Ishikawa (cell line): ENCODE measurements at regions not wholly inside any gene's neighbourhood (a gene's known extent, or its start where the extent isn't known, plus 50 kb on each side); places are given as distances from the start of the nearest gene placed in this dataset.

ENCODE experiments used
- CEBPB ChIP-seq: IDR thresholded peaks from 2 replicates; pipeline ENCODE4 v1.6.1; 2012
- CREB1 ChIP-seq: IDR thresholded peaks from 2 replicates; pipeline ENCODE4 v1.6.1; 2012; ENCODE audit warnings: low read depth
- EGR1 ChIP-seq: IDR thresholded peaks from 2 replicates; pipeline ENCODE4 v1.6.1; 2012
- EP300 ChIP-seq: IDR thresholded peaks from 2 replicates; pipeline ENCODE4 v1.6.1; 2012; ENCODE audit warnings: borderline replicate concordance
- FOXM1 ChIP-seq: IDR thresholded peaks from 2 replicates; pipeline ENCODE4 v1.6.1; 2012; ENCODE audit warnings: low read depth, borderline replicate concordance
- MAX ChIP-seq: IDR thresholded peaks from 2 replicates; pipeline ENCODE4 v1.6.1; 2012
- NFIC ChIP-seq: IDR thresholded peaks from 2 replicates; pipeline ENCODE4 v1.6.1; 2012
- RAD21 ChIP-seq: IDR thresholded peaks from 2 replicates; pipeline ENCODE4 v1.6.1; 2012; ENCODE audit warnings: low read depth
- REST ChIP-seq: IDR thresholded peaks from 2 replicates; pipeline ENCODE4 v1.6.1; 2012; ENCODE audit warnings: low read depth, mild to moderate bottlenecking
- TAF1 ChIP-seq: IDR thresholded peaks from 2 replicates; pipeline ENCODE4 v1.6.1; 2012; ENCODE audit warnings: low read depth, mild to moderate bottlenecking
- TCF12 ChIP-seq: IDR thresholded peaks from 2 replicates; pipeline ENCODE4 v1.6.1; 2012; ENCODE audit warnings: low read depth
- TEAD4 ChIP-seq: IDR thresholded peaks from 2 replicates; pipeline ENCODE4 v1.6.1; 2012
- USF1 ChIP-seq: IDR thresholded peaks from 2 replicates; pipeline ENCODE4 v1.6.1; 2012
- YY1 ChIP-seq: IDR thresholded peaks from 2 replicates; pipeline ENCODE4 v1.6.1; 2012; ENCODE audit warnings: low read depth
- ZBTB7A ChIP-seq: IDR thresholded peaks from 2 replicates; pipeline ENCODE4 v1.6.1; 2012; ENCODE audit warnings: low read depth

GRCh38 chr18:27428120-27428519, 243.0 kb upstream of the CHST9 start:
- TF ChIP-seq MAX (no peak), USF1 (no peak), CEBPB (no peak), FOXM1 (no peak), EGR1 (no peak), NFIC (no peak), TAF1 (no peak), CREB1 (no peak), EP300 (no peak)

DNA sequence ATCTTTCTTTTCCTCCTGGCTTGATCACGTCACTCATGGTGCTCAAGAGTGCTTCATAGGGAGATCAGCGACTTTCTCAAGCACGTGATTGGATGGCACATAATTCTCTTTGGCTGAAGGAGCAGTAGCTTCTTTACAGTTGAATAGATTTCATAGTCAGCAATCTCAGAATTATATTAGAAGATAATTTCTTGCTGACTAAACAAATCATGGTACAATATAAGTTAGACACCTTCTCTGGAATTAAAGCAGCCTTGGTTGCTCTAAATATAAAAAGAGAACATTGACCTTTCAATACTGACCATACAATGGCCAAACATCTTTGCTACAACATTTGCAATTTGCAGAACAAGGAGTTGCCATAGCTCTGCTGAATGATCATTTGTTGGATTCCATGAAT, 238.5 kb upstream of the CHST9 start:
- TF ChIP-seq YY1: no peak
- TF ChIP-seq EP300: no peak
- TF ChIP-seq FOXM1: no peak
- no peak for TF ChIP-seq NFIC
- TF ChIP-seq CEBPB: no peak
- TF ChIP-seq RAD21: no peak
- no peak for TF ChIP-seq MAX
- TF ChIP-seq CREB1: no peak
- no peak for TF ChIP-seq TCF12
- no peak for TF ChIP-seq TAF1
- TF ChIP-seq ZBTB7A: no peak

DNA sequence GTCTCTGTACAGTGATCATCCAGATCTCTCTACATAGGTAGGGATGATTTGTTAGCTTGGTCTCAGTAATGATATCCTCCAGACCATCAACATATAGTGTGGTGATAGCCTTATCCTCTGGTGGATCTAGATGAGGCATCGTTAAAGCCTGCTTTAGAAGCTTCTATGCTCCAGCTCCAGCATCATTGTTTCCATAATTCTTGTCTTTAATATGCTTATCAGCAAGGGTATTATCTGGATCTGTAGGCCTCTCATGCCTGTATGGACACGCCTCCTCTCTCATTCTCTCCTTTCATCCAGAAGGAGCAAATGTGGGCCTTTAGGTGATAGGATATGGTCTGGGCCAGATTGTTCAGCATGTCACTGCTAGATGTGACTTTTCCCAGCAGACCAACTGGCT, 234.5 kb upstream of the CHST9 start:
- TF ChIP-seq EP300: no peak
- no peak for TF ChIP-seq REST
- no peak for TF ChIP-seq TCF12
- TF ChIP-seq USF1: no peak
- TF ChIP-seq RAD21: no peak
- TF ChIP-seq EGR1: no peak
- TF ChIP-seq TAF1: no peak
- no peak for TF ChIP-seq ZBTB7A
- TF ChIP-seq CEBPB: no peak
- no peak for TF ChIP-seq FOXM1
- TF ChIP-seq CREB1: no peak
- no peak for TF ChIP-seq NFIC
- TF ChIP-seq TEAD4: no peak
- no peak for TF ChIP-seq YY1
- TF ChIP-seq MAX: no peak

DNA sequence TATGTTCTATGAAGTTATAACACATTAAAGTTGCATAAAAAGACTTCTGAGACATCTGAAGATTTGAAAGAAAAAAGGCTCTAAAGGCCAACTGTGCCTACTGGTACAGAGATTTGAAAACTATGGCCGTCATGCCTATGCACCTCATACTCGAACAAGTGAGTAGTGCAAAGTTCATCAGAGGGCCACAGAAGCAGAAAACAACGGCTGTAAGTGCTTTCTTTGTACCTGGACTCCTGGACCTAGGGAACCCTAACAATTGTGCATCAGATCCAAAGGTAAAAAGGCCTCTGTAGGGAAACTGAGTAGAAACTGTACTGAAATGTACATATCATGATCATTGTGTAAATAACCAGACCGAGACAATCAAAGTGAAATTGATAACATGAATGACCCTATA, 230.4 kb upstream of the CHST9 start:
- TF ChIP-seq NFIC: no peak
- TF ChIP-seq TAF1: no peak
- TF ChIP-seq CREB1: no peak
- TF ChIP-seq YY1: no peak
- no peak for TF ChIP-seq FOXM1
- TF ChIP-seq ZBTB7A: no peak
- no peak for TF ChIP-seq TCF12
- TF ChIP-seq USF1: no peak
- TF ChIP-seq REST: no peak
- no peak for TF ChIP-seq EGR1
- no peak for TF ChIP-seq TEAD4
- no peak for TF ChIP-seq CEBPB

- TF ChIP-seq TCF12: no peak
- no peak for TF ChIP-seq CEBPB
- TF ChIP-seq REST: no peak
- no peak for TF ChIP-seq ZBTB7A
- TF ChIP-seq FOXM1: no peak
- TF ChIP-seq NFIC: no peak
These were observed 229.6 kb upstream of the CHST9 start for GRCh38 chr18:27414682-27415081.
